PFSK-1 (cell line): ENCODE measurements at regions not wholly inside any gene's neighbourhood (a gene's known extent, or its start where the extent isn't known, plus 50 kb on each side); places are given as distances from the start of the nearest gene placed in this dataset.

Experiments used
- POLR2AphosphoS5 ChIP-seq: IDR thresholded peaks from 2 replicates; pipeline ENCODE4 v1.6.1; 2012; ENCODE audit warnings: low read depth, mild to moderate bottlenecking, control low read depth, low read length, moderate library complexity
- REST ChIP-seq, 2 experiments: IDR thresholded peaks; 2 replicates each; pipeline versions ENCODE4 v1.6.1 to v1.8.0; 2011 to 2012; ENCODE audit warnings: low read depth in 2 of 2, low read length in 2 of 2, control low read depth in 1 of 2, inconsistent platforms in 1 of 2, mild to moderate bottlenecking in 1 of 2, moderate library complexity in 1 of 2; ENCODE audit not compliant: insufficient read depth in 1 of 2
- SIN3A ChIP-seq: IDR thresholded peaks from 2 replicates; pipeline ENCODE4 v1.6.1; 2012; ENCODE audit warnings: mild to moderate bottlenecking, low read length, moderate library complexity, borderline replicate concordance; ENCODE audit not compliant: insufficient read depth

- TF ChIP-seq REST (IDR thresholded peaks at IDR 0.05; ENCODE audit: insufficient read depth in 1 of 2, low read depth in 2 of 2, low read length in 2 of 2) = no peak
- TF ChIP-seq SIN3A = no peak
- no peak for TF ChIP-seq POLR2AphosphoS5
Observed at GRCh38 chr1:68828013-68828412, 331.1 kb upstream of the DEPDC1 start.
